BE2C (cell line): ENCODE measurements at regions not wholly inside any gene's neighbourhood (a gene's known extent, or its start where the extent isn't known, plus 50 kb on each side); places are given as distances from the start of the nearest gene placed in this dataset.

Source experiments
- DNase-seq: peaks from one replicate; pipeline ENCODE4 v3.0.0-alpha.2; 2020
- H3K27me3 ChIP-seq: fragments of 250-450 bp; sonication (Bioruptor Pico); 2 replicates; pipeline ENCODE4 v1.5.1; 2020; ENCODE audit warnings: mild to moderate bottlenecking
- H3K36me3 ChIP-seq: fragments of 250-450 bp; sonication (Bioruptor Pico); 2 replicates; pipeline ENCODE4 v1.5.1; 2020; ENCODE audit warnings: mild to moderate bottlenecking
- H3K4me1 ChIP-seq: fragments of 250-450 bp; sonication (Bioruptor Pico); 2 replicates; pipeline ENCODE4 v1.5.1; 2020
- H3K4me3 ChIP-seq: 2 replicates; pipeline ENCODE4 v1.5.1; 2011; ENCODE audit warnings: low read depth, low read length
- H3K9me3 ChIP-seq: fragments of 250-450 bp; sonication (Bioruptor Pico); 2 replicates; pipeline ENCODE4 v1.5.1; 2020
- CTCF ChIP-seq: IDR thresholded peaks from 2 replicates; pipeline ENCODE4 v1.5.1; 2012; ENCODE audit warnings: mild to moderate bottlenecking, low read depth, low read length

DNA sequence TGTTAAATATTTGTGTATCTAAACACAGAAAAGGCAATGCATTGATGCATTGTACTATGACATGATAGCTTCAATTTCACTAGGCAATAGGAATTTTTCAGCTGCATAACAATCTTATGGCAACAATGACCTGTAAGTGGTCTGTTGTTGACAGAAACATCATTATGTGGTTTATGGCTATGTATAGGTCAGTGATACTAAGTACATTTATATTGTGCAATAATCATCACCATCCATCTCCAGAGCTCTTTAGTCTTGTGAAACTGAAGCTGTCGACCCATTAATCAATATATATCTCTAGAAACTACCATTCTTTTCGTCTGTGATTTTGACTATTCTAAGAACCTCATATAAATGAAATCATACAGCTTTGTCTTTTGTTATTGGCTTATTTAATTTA, 200.1 kb upstream of the ZNF717 start:
- Histone ChIP-seq H3K9me3 (no peaks in the 10 kb centered on the region), H3K4me3 (no peak overlapping the region), H3K27me3 (peaks cover 7% of the 10 kb centered on the region; the same call in 1 of the 2 replicates), H3K4me1 (no peaks in the 10 kb centered on the region), H3K36me3 (no peaks in the 10 kb centered on the region)
- TF ChIP-seq CTCF, result no peak
- no peak for DNase-seq

DNA sequence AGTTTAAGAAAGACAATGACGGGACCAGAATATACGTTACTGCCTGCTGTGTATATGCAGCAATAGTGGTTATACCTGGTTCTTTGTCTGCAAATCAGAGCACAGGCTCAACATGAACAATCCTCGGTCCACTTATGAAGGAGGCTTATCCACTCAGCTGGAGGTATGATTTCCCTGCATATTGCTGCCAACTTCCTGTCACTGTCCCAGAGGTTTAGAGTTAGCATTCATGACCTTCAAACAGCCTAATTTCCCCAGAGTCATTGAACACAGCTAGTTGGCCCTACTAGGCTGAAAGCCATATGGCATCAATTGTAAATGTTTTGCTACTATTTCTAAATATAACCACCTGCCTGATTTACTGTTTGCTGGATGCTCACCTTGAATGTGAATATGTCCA, 224.9 kb upstream of the ZNF717 start:
- Histone ChIP-seq H3K27me3 (peaks cover 4% of the 10 kb centered on the region; the same call in 1 of the 2 replicates), H3K9me3 (no peaks in the 10 kb centered on the region), H3K36me3 (no peaks in the 10 kb centered on the region), H3K4me1 (no peaks in the 10 kb centered on the region), H3K4me3 (no peak overlapping the region)
- DNase-seq, result no peak
- no peak for TF ChIP-seq CTCF

- Histone ChIP-seq H3K9me3 (no peaks in the 10 kb centered on the region), H3K4me3 (no peak overlapping the region), H3K4me1 (no peaks in the 10 kb centered on the region; the same call in 1 of the 2 replicates), H3K27me3 (peaks cover 4% of the 10 kb centered on the region; the same call in 1 of the 2 replicates), H3K36me3 (no peaks in the 10 kb centered on the region)
- TF ChIP-seq CTCF, result no peak
- no peak for DNase-seq
Measured at GRCh38 chr3:76011121-76011520, 225.8 kb upstream of the ZNF717 start.

- no peaks in the 10 kb centered on the region for H3K9me3 ChIP-seq
- no peaks in the 10 kb centered on the region; the same call in 1 of the 2 replicates for H3K4me1 ChIP-seq
- H3K27me3 ChIP-seq, result peaks cover 4% of the 10 kb centered on the region; the same call in 1 of the 2 replicates
- H3K36me3 ChIP-seq, result no peaks in the 10 kb centered on the region
- H3K4me3 ChIP-seq, result no peak overlapping the region
- TF ChIP-seq CTCF, result no peak
- no peak for DNase-seq
Measured at GRCh38 chr3:76015496-76015895, 230.1 kb upstream of the ZNF717 start.

GRCh38 chr3:76016111-76016510, 230.8 kb upstream of the ZNF717 start:
- Histone ChIP-seq H3K36me3 (no peaks in the 10 kb centered on the region), H3K4me1 (no peaks in the 10 kb centered on the region; the same call in 1 of the 2 replicates), H3K27me3 (peaks cover 3% of the 10 kb centered on the region; the same call in 1 of the 2 replicates), H3K4me3 (no peak overlapping the region), H3K9me3 (no peaks in the 10 kb centered on the region)
- DNase-seq, result no peak
- TF ChIP-seq CTCF, result no peak

DNA sequence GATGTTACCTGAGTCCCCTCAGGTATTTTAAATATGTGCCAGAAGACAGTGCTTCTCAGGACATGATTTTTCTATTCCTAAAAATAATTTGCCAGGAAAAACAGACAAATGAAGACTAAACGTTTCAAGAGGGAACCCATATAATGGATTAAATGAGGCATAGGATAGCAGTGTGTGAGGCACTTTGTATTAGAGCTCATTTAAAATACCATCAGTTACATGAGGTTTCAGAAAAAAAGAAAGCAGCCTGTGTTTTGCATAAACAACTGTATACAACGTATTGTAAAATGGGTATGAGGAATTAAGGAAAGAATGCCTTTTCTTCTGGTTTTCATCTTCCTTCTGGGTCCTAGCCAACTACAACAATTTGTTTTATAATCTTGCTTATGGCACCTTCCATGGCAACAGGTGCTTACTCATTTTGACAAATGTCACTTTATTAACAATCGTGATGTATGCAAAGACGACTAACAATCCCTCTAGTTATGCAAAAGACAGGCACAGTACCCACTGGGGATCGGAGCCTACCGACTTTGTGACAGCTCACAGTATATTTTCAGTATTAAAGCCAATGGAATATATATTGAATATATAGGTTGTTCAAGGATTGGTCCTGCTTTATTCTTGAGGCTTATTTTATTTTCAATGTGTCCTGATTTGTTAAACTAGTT, 231.6 kb upstream of the ZNF717 start:
- Histone ChIP-seq H3K36me3 (no peaks in the 10 kb centered on the region), H3K27me3 (no peaks in the 10 kb centered on the region), H3K4me1 (no peaks in the 10 kb centered on the region; the same call in 1 of the 2 replicates), H3K9me3 (no peaks in the 10 kb centered on the region), H3K4me3 (no peak overlapping the region)
- DNase-seq, result no peak
- no peak for TF ChIP-seq CTCF
